ENCODE measurements at regions not wholly inside any gene's neighbourhood (a gene's known extent, or its start where the extent isn't known, plus 50 kb on each side); places are given as distances from the start of the nearest gene placed in this dataset.

DNA sequence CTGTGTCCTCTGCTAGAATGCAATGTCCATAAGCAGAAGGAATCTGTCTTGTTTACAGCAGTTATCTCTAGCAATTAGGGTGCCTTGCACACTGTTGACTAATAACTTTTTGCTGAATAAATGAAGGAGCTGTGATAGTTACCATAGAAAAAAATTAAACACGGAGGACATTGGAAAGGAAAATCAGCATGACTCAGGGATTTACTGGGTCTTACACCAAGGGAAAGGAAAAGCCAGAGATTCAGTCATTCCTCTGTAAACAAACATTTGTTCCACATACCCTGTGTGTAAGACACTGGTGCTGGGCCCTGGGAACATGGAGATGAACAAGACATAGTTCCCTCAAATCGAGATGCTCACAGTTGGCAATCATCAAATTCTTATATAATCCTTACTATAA, 183.3 kb downstream of the PTGER3 start:
- Histone ChIP-seq H3K4me1 (no peaks in the 10 kb centered on the region), H3K27me3 (no peaks in the 10 kb centered on the region), H3K36me3 (no peaks in the 10 kb centered on the region), H3K9me3 (no peaks in the 10 kb centered on the region), H3K27ac (no peak overlapping the region), H3K4me3 (no peak overlapping the region)
- TF ChIP-seq, protein P1, sequence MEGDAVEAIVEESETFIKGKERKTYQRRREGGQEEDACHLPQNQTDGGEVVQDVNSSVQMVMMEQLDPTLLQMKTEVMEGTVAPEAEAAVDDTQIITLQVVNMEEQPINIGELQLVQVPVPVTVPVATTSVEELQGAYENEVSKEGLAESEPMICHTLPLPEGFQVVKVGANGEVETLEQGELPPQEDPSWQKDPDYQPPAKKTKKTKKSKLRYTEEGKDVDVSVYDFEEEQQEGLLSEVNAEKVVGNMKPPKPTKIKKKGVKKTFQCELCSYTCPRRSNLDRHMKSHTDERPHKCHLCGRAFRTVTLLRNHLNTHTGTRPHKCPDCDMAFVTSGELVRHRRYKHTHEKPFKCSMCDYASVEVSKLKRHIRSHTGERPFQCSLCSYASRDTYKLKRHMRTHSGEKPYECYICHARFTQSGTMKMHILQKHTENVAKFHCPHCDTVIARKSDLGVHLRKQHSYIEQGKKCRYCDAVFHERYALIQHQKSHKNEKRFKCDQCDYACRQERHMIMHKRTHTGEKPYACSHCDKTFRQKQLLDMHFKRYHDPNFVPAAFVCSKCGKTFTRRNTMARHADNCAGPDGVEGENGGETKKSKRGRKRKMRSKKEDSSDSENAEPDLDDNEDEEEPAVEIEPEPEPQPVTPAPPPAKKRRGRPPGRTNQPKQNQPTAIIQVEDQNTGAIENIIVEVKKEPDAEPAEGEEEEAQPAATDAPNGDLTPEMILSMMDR (IDR thresholded peaks at IDR 0.05) = no peak
- no peak for TF ChIP-seq POLR2A (IDR thresholded peaks at IDR 0.05)
- TF ChIP-seq EP300 (IDR thresholded peaks at IDR 0.05) = no peak
- TF ChIP-seq POLR2AphosphoS5 (IDR thresholded peaks at IDR 0.05) = no peak
- DNase-seq (ENCODE audit: low spot score in 2 of 2) = no peak
- WGBS = 64% methylated on average over 2 of the region's 2 CpGs

DNA sequence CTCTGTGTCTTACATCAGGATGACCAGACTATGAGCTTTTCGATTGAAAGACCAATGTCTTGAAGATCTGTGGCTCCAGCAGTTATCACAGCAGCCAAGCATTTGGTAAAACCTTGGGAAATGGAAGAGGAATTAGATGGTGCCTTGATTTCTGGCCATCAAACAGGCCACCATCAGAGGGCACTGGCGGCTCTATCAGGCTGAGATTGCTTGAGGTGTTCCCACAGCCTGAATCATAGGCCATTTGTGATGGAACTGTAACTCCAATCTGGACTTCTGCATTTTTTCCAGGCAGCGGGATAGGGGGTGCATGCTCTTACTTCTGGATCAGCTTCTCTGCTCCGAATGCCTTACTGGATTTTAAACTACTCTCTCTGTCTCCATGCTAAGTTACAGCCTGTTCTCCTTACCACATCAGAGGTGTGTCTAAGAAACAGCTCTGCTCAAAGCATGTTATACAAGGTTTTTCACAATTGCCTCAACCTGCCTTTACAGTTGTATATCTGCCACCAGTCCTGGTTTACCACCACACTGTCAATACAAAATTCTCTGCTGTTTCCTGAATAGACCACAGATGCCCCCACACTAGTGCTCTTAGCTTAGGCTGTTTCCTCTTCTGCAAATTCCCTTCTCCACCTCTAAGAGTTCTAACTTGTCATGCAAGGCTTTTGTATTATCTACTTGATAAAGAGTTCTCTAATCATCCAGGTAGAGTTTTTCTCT, 180.9 kb downstream of the PTGER3 start:
- H3K4me1 ChIP-seq = no peaks in the 10 kb centered on the region
- no peaks in the 10 kb centered on the region for H3K36me3 ChIP-seq
- WGBS = 73% methylated on average over 4 of the region's 4 CpGs
- no peak for DNase-seq (ENCODE audit: low spot score in 2 of 2)
- no peaks in the 10 kb centered on the region for H3K27me3 ChIP-seq
- H3K9me3 ChIP-seq = no peaks in the 10 kb centered on the region
- H3K4me3 ChIP-seq = no peak overlapping the region
- TF ChIP-seq POLR2AphosphoS5 (IDR thresholded peaks at IDR 0.05) = no peak
- no peak for TF ChIP-seq EP300 (IDR thresholded peaks at IDR 0.05)
- no peak for TF ChIP-seq POLR2A (IDR thresholded peaks at IDR 0.05)
- TF ChIP-seq, protein P1 (IDR thresholded peaks at IDR 0.05) = no peak
- H3K27ac ChIP-seq = no peak overlapping the region

DNA sequence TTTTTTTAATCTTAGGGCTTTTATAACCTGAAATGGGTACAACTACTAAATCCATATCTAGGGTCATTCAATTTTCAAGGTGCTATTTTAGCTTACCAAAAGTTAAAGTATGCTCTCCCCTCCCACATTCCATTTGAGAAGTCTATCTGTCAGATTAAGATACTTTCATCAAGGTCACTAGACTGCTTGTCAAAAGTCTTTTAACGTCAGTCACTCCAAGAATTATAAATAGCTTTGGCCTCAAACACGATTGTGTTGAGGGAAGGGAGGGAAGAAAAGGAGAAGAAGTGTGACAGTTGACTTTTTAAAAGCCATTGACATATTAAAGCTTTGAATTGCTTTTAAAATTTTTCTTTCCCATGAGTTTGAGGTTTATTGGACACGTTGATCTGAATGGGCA, 175.8 kb downstream of the PTGER3 start:
- DNase-seq (ENCODE audit: low spot score in 2 of 2) = no peak
- H3K27ac ChIP-seq = no peak overlapping the region
- peaks cover 14% of the 10 kb centered on the region for H3K4me1 ChIP-seq
- no peak for TF ChIP-seq POLR2AphosphoS5 (IDR thresholded peaks at IDR 0.05)
- no peak for TF ChIP-seq POLR2A (IDR thresholded peaks at IDR 0.05)
- no peak for TF ChIP-seq EP300 (IDR thresholded peaks at IDR 0.05)
- TF ChIP-seq, protein P1 (IDR thresholded peaks at IDR 0.05) = no peak
- WGBS = 53% methylated on average over 3 of the region's 3 CpGs
- no peak overlapping the region for H3K4me3 ChIP-seq
- no peaks in the 10 kb centered on the region for H3K36me3 ChIP-seq
- H3K9me3 ChIP-seq = no peaks in the 10 kb centered on the region
- H3K27me3 ChIP-seq = no peaks in the 10 kb centered on the region

DNA sequence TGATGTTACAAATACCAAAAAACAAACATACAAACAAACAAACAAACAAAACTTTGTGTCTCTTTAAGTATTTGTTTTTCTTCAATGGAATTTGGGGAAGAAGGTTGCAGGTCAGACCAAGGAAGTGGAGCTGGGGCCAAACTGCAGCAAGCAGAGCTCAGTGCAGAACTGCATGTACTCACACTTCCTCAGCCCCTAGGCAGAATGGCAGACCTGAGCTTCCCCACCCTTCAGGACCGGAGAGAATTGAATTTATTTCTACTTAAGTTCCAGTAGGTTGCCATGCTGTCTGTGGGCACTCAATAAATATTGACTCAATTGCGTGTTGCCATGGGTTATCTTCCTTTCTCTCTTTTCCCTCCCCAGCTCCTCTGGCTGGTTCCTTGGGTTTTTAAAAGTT, 173.6 kb downstream of the PTGER3 start:
- no peaks in the 10 kb centered on the region for H3K36me3 ChIP-seq
- WGBS = 31% methylated on average over 2 of the region's 2 CpGs
- no peak for DNase-seq (ENCODE audit: low spot score in 2 of 2)
- H3K4me1 ChIP-seq = peaks cover 14% of the 10 kb centered on the region
- H3K27ac ChIP-seq = peak overlapping the region; percentile 53
- no peak for TF ChIP-seq POLR2A (IDR thresholded peaks at IDR 0.05)
- no peak for TF ChIP-seq EP300 (IDR thresholded peaks at IDR 0.05)
- TF ChIP-seq, protein P1 (IDR thresholded peaks at IDR 0.05) = no peak
- TF ChIP-seq POLR2AphosphoS5 (IDR thresholded peaks at IDR 0.05) = no peak
- no peaks in the 10 kb centered on the region for H3K9me3 ChIP-seq
- H3K27me3 ChIP-seq = no peaks in the 10 kb centered on the region
- no peak overlapping the region for H3K4me3 ChIP-seq

DNA sequence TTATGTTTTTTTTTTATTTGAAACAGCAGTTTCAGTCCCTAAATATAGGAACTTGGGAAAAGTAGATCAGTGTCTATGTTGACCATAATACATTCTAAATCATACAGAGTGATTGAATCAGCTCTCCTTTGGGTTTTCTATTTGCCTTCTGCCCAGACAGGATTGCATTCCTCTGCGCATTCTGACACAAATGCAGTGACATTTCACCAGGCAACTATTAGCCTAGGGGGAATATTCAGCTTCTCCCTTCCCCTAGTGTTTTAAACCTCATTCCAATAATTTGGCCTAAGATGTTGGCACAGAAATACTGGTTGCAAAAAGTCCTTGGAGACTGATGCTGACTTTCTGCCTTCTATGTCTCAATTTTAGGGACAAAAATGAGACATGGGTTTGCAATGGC, 172.8 kb downstream of the PTGER3 start:
- peaks cover 14% of the 10 kb centered on the region for H3K4me1 ChIP-seq
- 35% methylated on average over 1 of the region's 1 CpG for WGBS
- no peak overlapping the region for H3K4me3 ChIP-seq
- TF ChIP-seq, protein P1 (IDR thresholded peaks at IDR 0.05) = no peak
- H3K9me3 ChIP-seq = no peaks in the 10 kb centered on the region
- H3K27me3 ChIP-seq = no peaks in the 10 kb centered on the region
- H3K27ac ChIP-seq = peak overlapping the region; percentile 53
- H3K36me3 ChIP-seq = no peaks in the 10 kb centered on the region
- no peak for DNase-seq (ENCODE audit: low spot score in 2 of 2)

All from suprapubic skin (tissue), 4 donors.